ENCODE measurements at regions not wholly inside any gene's neighbourhood (a gene's known extent, or its start where the extent isn't known, plus 50 kb on each side); places are given as distances from the start of the nearest gene placed in this dataset.
"Not testable (repeated sequence)": the region's sequence is repeated elsewhere in the genome, so short reads cannot be mapped to it uniquely, and the experiment has no call there.

GRCh38 chr6:55088902-55089301 is 85.4 kb upstream of the HCRTR2 start:
- no peak overlapping the region for H3K4me3 ChIP-seq (ENCODE audit: low read depth, low read length)
- DNase-seq (ENCODE audit: low read depth) = no peak
- no peak for TF ChIP-seq CTCF (conservative IDR thresholded peaks at IDR 0.05; ENCODE audit: low read depth, low read length)

GRCh38 chr6:55089325-55089724 is 85.0 kb upstream of the HCRTR2 start:
- H3K4me3 ChIP-seq (ENCODE audit: low read depth, low read length) = no peak overlapping the region
- DNase-seq (ENCODE audit: low read depth) = no peak
- TF ChIP-seq CTCF (conservative IDR thresholded peaks at IDR 0.05; ENCODE audit: low read depth, low read length) = no peak

- no peak overlapping the region for H3K4me3 ChIP-seq (ENCODE audit: low read depth, low read length)
- no peak for TF ChIP-seq CTCF (conservative IDR thresholded peaks at IDR 0.05; ENCODE audit: low read depth, low read length)
- no peak for DNase-seq (ENCODE audit: low read depth)
Measured at GRCh38 chr6:55100686-55101085, 73.6 kb upstream of the HCRTR2 start.

GRCh38 chr6:55101157-55101556 is 73.2 kb upstream of the HCRTR2 start:
- no peak overlapping the region for H3K4me3 ChIP-seq (ENCODE audit: low read depth, low read length)
- no peak for TF ChIP-seq CTCF (conservative IDR thresholded peaks at IDR 0.05; ENCODE audit: low read depth, low read length)
- DNase-seq (ENCODE audit: low read depth) = no peak

GRCh38 chr6:55108134-55109130 is 65.9 kb upstream of the HCRTR2 start:
- DNase-seq (ENCODE audit: low read depth) = no peak
- no peak for TF ChIP-seq CTCF (conservative IDR thresholded peaks at IDR 0.05; ENCODE audit: low read depth, low read length)
- no peak overlapping the region for H3K4me3 ChIP-seq (ENCODE audit: low read depth, low read length)

- no peak for DNase-seq (ENCODE audit: low read depth)
- no peak for TF ChIP-seq CTCF (conservative IDR thresholded peaks at IDR 0.05; ENCODE audit: low read depth, low read length)
- no peak overlapping the region for H3K4me3 ChIP-seq (ENCODE audit: low read depth, low read length)
Measured at GRCh38 chr6:55117267-55117666, 57.0 kb upstream of the HCRTR2 start.

GRCh38 chr6:55124241-55124640 is 50.1 kb upstream of the HCRTR2 start:
- H3K4me3 ChIP-seq (ENCODE audit: low read depth, low read length); DNase-seq (ENCODE audit: low read depth): not testable (repeated sequence)
